Adrenal gland (tissue), 9 donors: ENCODE measurements at regions not wholly inside any gene's neighbourhood (a gene's known extent, or its start where the extent isn't known, plus 50 kb on each side); places are given as distances from the start of the nearest gene placed in this dataset.

ENCODE experiments used
- DNase-seq, 7 donors: peaks; one replicate each; pipeline ENCODE4 v3.0.0-alpha.2; 2019 to 2020
- H3K27ac ChIP-seq, 5 donors: fragments of 200-600 bp; sonication (generic) in 4 of 5; 1 replicate in 3 of 5; 2 replicates in 2 of 5; pipeline versions ENCODE4 v1.5.1 to v1.8.0; 2016 to 2020; ENCODE audit warnings: mild to moderate bottlenecking in 1 of 5
- H3K27me3 ChIP-seq: fragments of 200-600 bp; 2 replicates; pipeline ENCODE4 v1.8.0; 2021
- H3K36me3 ChIP-seq, 2 donors: fragments of 200-600 bp; replicated peaks in 1 of 2; 1 replicate in 1 of 2; 2 replicates in 1 of 2; pipeline versions ENCODE4 v1.5.1 to v1.8.0; 2018 to 2022
- H3K4me1 ChIP-seq, 2 donors: fragments of 200-600 bp; replicated peaks in 1 of 2; 1 replicate in 1 of 2; 2 replicates in 1 of 2; pipeline versions ENCODE4 v1.5.1 to v1.8.0; 2018 to 2021
- H3K4me3 ChIP-seq, 4 donors: fragments of 200-600 bp; sonication (generic) in 3 of 4; one replicate each; pipeline ENCODE4 v1.5.1; 2016 to 2018
- H3K9me3 ChIP-seq, 3 donors: fragments of 200-600 bp; sonication (generic) in 1 of 3; replicated peaks in 1 of 3; 1 replicate in 2 of 3; 2 replicates in 1 of 3; pipeline versions ENCODE4 v1.5.1 to v1.8.0; 2016 to 2021
- POLR2A ChIP-seq, 2 donors: fragments of 450-650 bp; IDR thresholded peaks; one replicate each; pipeline ENCODE4 v1.6.1; 2017; ENCODE audit warnings: antibody characterized with exemption in 2 of 2, mild to moderate bottlenecking in 2 of 2, moderate library complexity in 1 of 2
- WGBS, 4 donors: extraction: QIAGEN DNeasy Blood & Tissue Kit in 2 of 4; methylation state at CpG; one replicate each; pipeline versions ENCODE4 v1.1.5 to v1.1.7; 2013 to 2017; 5-methylcytosine and 5-hydroxymethylcytosine counted together
- intact Hi-C, 2 donors: fragments of 100-400 bp; cut with DNase I; formaldehyde crosslinking; loops; one replicate each; pipeline versions ENCODE4 v1.14.1 to v1.15.0; 2022 to 2023
- TF ChIP-seq, protein P1 (sequence below), 6 experiments: fragments of 450-650 bp in 4 of 6; fragments of 200-600 bp in 2 of 6; sonication (generic) in 1 of 6; IDR thresholded peaks; 1 replicate in 5 of 6; 2 replicates in 1 of 6; pipeline versions ENCODE4 v1.5.1 to v1.8.0; 2016 to 2021; ENCODE audit warnings: antibody characterized with exemption in 6 of 6, mild to moderate bottlenecking in 2 of 6, moderate library complexity in 1 of 6
- donor health status: healthy with polysubstance abuse.
- donor health status: Bipolar disorder and iron deficiency.
- donor health status: DM: yes; HTN: yes; CAD: no.
- donor health status: DM: no; HTN: no; CAD: no.
- donor health status: DM: no; HTN: no; CAD: no.

DNA sequence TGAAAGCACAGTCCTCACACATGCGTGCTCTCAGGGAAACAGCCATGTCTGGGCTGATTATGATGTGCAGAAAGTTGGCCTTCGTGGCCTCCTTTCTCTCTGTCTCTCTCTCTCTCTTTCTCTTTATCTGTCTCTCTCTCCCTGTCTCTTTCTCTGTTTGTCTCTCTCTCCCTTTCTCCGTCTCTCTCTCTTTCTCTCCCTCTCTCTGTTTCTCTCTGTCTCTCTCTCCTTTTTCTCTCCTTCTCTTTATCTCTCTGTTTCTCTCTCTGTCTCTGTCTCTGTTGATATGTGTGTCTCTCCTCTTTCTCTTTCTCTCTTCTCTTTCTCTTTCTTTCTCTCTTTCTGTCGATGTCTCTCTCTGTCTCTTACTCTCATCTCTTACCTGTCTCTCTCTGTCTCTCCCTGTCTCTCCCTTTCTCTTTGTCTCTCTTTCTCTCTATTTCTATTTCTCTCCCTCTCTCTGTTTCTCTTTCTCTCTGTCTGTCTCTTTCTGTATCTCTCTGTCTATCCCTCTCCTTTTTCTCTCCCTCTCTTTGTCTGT lies 105.4 kb upstream of the MPP7 start:
- Histone ChIP-seq H3K27ac (no peak overlapping the region), H3K9me3 (no peaks in the 10 kb centered on the region), H3K27me3 (peaks cover 4% of the 10 kb centered on the region), H3K4me3 (no peak overlapping the region), H3K36me3 (no peaks in the 10 kb centered on the region), H3K4me1 (no peaks in the 10 kb centered on the region)
- DNase-seq, result no peak
- 83 to 94% (median 89%) methylated on average over 4 of the region's 4 CpGs for WGBS, 4 donors
- TF ChIP-seq, protein P1, sequence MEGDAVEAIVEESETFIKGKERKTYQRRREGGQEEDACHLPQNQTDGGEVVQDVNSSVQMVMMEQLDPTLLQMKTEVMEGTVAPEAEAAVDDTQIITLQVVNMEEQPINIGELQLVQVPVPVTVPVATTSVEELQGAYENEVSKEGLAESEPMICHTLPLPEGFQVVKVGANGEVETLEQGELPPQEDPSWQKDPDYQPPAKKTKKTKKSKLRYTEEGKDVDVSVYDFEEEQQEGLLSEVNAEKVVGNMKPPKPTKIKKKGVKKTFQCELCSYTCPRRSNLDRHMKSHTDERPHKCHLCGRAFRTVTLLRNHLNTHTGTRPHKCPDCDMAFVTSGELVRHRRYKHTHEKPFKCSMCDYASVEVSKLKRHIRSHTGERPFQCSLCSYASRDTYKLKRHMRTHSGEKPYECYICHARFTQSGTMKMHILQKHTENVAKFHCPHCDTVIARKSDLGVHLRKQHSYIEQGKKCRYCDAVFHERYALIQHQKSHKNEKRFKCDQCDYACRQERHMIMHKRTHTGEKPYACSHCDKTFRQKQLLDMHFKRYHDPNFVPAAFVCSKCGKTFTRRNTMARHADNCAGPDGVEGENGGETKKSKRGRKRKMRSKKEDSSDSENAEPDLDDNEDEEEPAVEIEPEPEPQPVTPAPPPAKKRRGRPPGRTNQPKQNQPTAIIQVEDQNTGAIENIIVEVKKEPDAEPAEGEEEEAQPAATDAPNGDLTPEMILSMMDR (IDR thresholded peaks at IDR 0.05), result no peak
- TF ChIP-seq POLR2A (IDR thresholded peaks at IDR 0.05), result no peak
- intact Hi-C loops, result no loop called here

- no peaks in the 10 kb centered on the region for H3K4me1 ChIP-seq
- no peaks in the 10 kb centered on the region for H3K9me3 ChIP-seq
- TF ChIP-seq, protein P1 (IDR thresholded peaks at IDR 0.05), result no peak
- TF ChIP-seq POLR2A (IDR thresholded peaks at IDR 0.05), result no peak
- no peak overlapping the region for H3K27ac ChIP-seq
- H3K36me3 ChIP-seq, result no peaks in the 10 kb centered on the region
- intact Hi-C loops, result no loop called here
- H3K27me3 ChIP-seq, result peaks cover 4% of the 10 kb centered on the region
- 16 to 30% (median 19%) methylated on average over 4 of the region's 4 CpGs for WGBS, 4 donors
- H3K4me3 ChIP-seq, result no peak overlapping the region
- DNase-seq, result no peak
Observed at GRCh38 chr10:28410420-28411135, 107.7 kb upstream of the MPP7 start.

DNA sequence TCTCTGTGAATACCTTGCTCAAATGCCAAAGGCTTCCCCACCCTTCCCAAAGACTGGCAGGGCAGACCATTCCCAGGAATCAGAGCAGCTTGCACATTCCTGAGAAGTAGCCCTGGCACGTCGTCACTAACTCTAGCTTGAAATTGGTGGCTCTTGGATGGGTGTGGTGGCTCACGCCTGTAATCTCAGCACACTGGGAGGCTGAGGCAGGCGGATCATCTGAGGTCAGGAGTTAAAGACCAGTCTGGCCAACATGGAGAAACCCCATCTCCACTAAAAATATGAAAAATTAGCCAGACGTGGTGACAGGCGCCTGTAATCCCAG lies 108.2 kb upstream of the MPP7 start:
- Histone ChIP-seq H3K4me1 (no peaks in the 10 kb centered on the region), H3K27me3 (peaks cover 4% of the 10 kb centered on the region), H3K9me3 (no peaks in the 10 kb centered on the region), H3K36me3 (no peaks in the 10 kb centered on the region), H3K4me3 (no peak overlapping the region), H3K27ac (no peak overlapping the region)
- TF ChIP-seq, protein P1 (IDR thresholded peaks at IDR 0.05), result no peak
- no peak for TF ChIP-seq POLR2A (IDR thresholded peaks at IDR 0.05)
- WGBS, 4 donors, result 82 to 89% (median 84%) methylated on average over 3 to 6 of the region's 6 CpGs
- DNase-seq, result no peak
- intact Hi-C loops, result no loop called here

DNA sequence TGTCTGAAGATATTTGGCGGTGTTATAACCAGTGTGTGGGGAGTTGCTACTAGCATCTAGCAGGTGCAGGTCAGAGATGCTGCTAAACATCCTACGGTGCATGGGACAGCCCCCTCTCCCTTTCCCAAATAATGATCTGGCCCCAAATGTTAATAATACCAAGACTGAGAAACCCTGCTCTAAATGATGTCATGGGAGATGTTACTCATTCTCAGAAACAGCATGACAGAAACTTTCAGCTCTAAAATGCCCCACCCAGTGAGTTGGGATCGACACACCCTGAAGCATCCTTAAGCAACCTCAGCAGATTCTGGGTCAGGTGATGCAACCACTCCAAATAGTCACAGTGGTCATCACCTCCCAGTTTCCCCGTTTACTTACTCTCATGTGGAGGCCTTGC lies 108.8 kb upstream of the MPP7 start:
- TF ChIP-seq, protein P1 (IDR thresholded peaks at IDR 0.05), result no peak
- TF ChIP-seq POLR2A (IDR thresholded peaks at IDR 0.05), result no peak
- no peak overlapping the region for H3K4me3 ChIP-seq
- no peaks in the 10 kb centered on the region for H3K36me3 ChIP-seq
- DNase-seq, result no peak
- H3K27ac ChIP-seq, result no peak overlapping the region
- peaks cover 4% of the 10 kb centered on the region for H3K27me3 ChIP-seq
- intact Hi-C loops, result no loop called here
- no peaks in the 10 kb centered on the region for H3K4me1 ChIP-seq
- 67 to 86% (median 74%) methylated on average over 4 of the region's 4 CpGs for WGBS, 4 donors
- H3K9me3 ChIP-seq, result no peaks in the 10 kb centered on the region
